ENCODE measurements at regions not wholly inside any gene's neighbourhood (a gene's known extent, or its start where the extent isn't known, plus 50 kb on each side); places are given as distances from the start of the nearest gene placed in this dataset.

DNA sequence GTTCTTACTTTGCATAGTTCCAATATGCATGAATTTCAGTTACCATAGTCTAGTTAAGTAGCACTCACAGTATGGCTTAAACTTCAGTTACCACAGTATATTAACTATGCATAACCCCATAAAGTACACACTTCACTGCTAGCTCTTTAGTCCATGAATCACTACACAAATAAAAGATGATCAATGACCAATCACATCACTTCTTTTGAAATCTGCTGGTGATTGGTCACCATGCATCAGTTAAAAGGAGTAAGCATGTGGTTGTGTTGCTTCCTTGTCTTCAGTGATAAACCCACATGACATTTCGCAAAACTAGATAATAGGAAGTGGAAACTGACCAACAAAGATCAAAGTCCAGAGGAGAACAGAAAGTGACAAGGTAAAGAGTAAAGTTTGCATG, 79.0 kb downstream of the TAF11L14 start:
- no peak overlapping the region for H3K4me3 ChIP-seq (ENCODE audit: low read length)
- no peak for TF ChIP-seq CTCF (conservative IDR thresholded peaks at IDR 0.05; ENCODE audit: low read length)
- no peak for DNase-seq (ENCODE audit: low read depth)

DNA sequence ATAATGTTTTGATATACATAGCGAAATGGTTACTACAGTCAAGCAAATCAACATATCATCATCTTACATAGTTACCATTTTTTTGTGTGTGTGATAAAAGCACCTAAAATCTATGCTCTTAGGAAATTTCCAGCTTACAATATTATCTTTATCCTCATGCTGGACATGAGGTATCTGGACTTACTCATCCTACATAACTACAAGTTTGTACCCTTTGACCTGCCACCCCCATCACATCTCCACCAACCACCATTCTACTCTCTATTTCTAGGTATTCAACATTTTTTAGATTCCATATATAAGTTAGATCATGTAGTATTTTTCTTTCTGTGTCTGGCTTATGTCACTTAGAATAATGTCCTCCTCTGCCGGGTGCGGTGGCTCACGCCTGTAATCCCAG, 79.9 kb downstream of the TAF11L14 start:
- no peak for DNase-seq (ENCODE audit: low read depth)
- no peak for TF ChIP-seq CTCF (conservative IDR thresholded peaks at IDR 0.05; ENCODE audit: low read length)
- no peak overlapping the region for H3K4me3 ChIP-seq (ENCODE audit: low read length)

DNA sequence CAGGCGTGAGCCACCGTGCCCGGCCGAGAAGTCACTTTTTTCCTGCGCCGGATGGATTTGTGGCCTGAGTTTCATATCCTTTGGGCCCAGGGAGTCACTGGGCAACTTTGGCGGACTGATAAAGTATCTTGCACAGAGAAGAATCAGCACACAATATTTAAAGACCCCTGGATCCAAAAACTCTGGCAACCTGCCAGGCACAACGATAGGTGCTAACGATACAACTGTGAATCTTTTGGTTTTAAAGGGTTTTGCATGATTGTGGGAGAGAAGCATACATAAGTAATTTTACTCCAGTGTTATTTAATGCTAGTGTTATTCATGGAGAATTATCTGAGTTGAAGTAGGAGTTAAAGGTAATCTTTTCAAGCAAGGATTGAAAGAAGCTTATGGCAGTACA, 85.3 kb downstream of the TAF11L14 start:
- TF ChIP-seq CTCF (conservative IDR thresholded peaks at IDR 0.05; ENCODE audit: low read length): no peak
- DNase-seq (ENCODE audit: low read depth): no peak
- H3K4me3 ChIP-seq (ENCODE audit: low read length): no peak overlapping the region

GRCh38 chr5:17720071-17720470, 85.8 kb downstream of the TAF11L14 start:
- DNase-seq (ENCODE audit: low read depth): no peak
- TF ChIP-seq CTCF (conservative IDR thresholded peaks at IDR 0.05; ENCODE audit: low read length): no peak
- no peak overlapping the region for H3K4me3 ChIP-seq (ENCODE audit: low read length)

DNA sequence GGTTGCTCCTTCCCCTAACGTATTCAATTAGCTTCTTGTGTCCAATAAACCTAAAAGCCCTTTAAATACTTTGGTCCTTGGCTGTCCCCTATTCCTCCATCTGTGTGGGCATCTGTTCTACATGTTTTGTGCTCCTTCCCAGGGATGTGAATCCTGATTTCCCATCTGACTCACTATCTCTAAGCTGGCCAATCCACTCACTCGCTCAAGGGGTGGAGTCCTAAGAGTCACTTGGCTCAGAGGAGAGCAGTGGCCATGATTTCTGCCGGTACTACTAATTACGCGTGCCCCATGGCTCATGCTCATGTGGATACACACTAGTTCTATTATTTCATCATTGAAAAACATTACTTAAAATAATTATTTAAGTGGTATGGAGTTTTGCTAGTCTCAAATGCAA, 89.6 kb downstream of the TAF11L14 start:
- H3K4me3 ChIP-seq (ENCODE audit: low read length): no peak overlapping the region
- no peak for TF ChIP-seq CTCF (conservative IDR thresholded peaks at IDR 0.05; ENCODE audit: low read length)
- no peak for DNase-seq (ENCODE audit: low read depth)

DNA sequence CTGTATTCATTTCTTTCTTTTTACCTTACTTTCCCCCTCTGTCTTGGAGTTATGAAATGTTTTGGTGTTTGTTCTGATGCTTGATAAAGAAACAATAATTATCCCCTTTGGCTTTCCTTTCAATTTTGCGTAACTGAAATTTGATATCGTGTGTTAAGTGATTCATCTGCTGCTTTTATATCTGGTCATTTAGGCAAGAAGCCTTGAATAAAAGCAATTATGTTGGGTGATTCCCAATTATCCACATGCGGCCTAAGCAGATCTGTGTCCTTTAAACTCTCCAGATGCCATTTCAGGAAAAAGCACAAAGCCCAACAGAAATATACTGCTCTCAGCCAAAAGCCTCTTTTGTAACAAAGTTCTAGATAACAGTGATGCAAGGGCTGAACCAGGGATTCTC, 92.8 kb downstream of the TAF11L14 start:
- TF ChIP-seq CTCF (conservative IDR thresholded peaks at IDR 0.05; ENCODE audit: low read length): no peak
- H3K4me3 ChIP-seq (ENCODE audit: low read length): no peak overlapping the region
- DNase-seq (ENCODE audit: low read depth): no peak

DNA sequence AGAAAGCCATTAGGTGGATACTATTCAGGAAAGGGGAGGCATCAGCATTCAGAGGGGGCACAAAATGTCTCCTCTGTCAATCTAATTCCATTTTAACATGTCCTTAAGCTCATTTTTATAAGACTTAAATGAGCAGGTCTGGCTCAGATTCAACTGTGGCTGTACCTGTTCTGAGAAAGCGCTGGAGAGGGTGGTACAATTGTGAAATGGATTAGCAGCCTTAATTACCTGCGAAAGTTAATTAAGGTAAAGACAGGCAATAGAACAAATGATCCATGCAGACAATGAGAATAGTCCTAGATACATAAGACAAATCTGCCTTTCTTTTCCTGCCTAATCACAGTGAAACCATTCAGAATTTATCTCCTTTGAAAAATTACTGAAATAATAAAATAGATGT, 96.2 kb downstream of the TAF11L14 start:
- TF ChIP-seq CTCF (conservative IDR thresholded peaks at IDR 0.05; ENCODE audit: low read length): no peak
- no peak overlapping the region for H3K4me3 ChIP-seq (ENCODE audit: low read length)
- DNase-seq (ENCODE audit: low read depth): no peak

Data from AG10803 (cell line).